ENCODE measurements at regions not wholly inside any gene's neighbourhood (a gene's known extent, or its start where the extent isn't known, plus 50 kb on each side); places are given as distances from the start of the nearest gene placed in this dataset.

GRCh38 chr19:29293736-29294342, 80.9 kb upstream of the UQCRFS1 start:
- TF ChIP-seq CTCF (IDR thresholded peaks at IDR 0.05; ENCODE audit: poor library complexity, severe bottlenecking) (no peak), EZH2 (IDR thresholded peaks at IDR 0.05; ENCODE audit: borderline replicate concordance, insufficient read depth, low read length, poor library complexity, severe bottlenecking) (no peak)

All from neural cell (in vitro differentiated cells).